HepG2 (cell line): ENCODE measurements at regions not wholly inside any gene's neighbourhood (a gene's known extent, or its start where the extent isn't known, plus 50 kb on each side); places are given as distances from the start of the nearest gene placed in this dataset.

Experiments used
- ARID5B ChIP-seq: IDR thresholded peaks from 2 replicates; pipeline ENCODE4 v1.4.0; 2020; ENCODE audit warnings: mild to moderate bottlenecking, missing genetic modification reagents
- ATF2 ChIP-seq: sonication (generic); formaldehyde crosslinking; IDR thresholded peaks from 2 replicates; pipeline ENCODE4 v1.4.0; 2020; ENCODE audit warnings: missing genetic modification reagents
- FOXK1 ChIP-seq: sonication (generic); formaldehyde crosslinking; IDR thresholded peaks from 2 replicates; pipeline ENCODE4 v1.4.0; 2020; ENCODE audit warnings: low read depth, missing genetic modification reagents, borderline replicate concordance
- MAX ChIP-seq: IDR thresholded peaks from 2 replicates; pipeline ENCODE4 v1.6.1; 2012; ENCODE audit warnings: inconsistent platforms
- TCF7L2 ChIP-seq: IDR thresholded peaks from 2 replicates; pipeline ENCODE4 v1.6.1; 2011; ENCODE audit warnings: mild to moderate bottlenecking, low read depth, low read length, moderate library complexity
- USF2 ChIP-seq, 2 experiments: sonication (generic) in 1 of 2; formaldehyde crosslinking in 1 of 2; IDR thresholded peaks; 2 replicates each; pipeline versions ENCODE4 v1.5.1 to v1.6.1; 2011 to 2020; ENCODE audit warnings: borderline replicate concordance in 1 of 2, low read depth in 1 of 2, low read length in 1 of 2, mild to moderate bottlenecking in 1 of 2, missing genetic modification reagents in 1 of 2, moderate library complexity in 1 of 2

GRCh38 chr12:28620281-28620680 is 430.0 kb downstream of the CCDC91 start:
- no peak for TF ChIP-seq FOXK1 (CRISPR knock-in tag)
- TF ChIP-seq USF2 (IDR thresholded peaks at IDR 0.05; ENCODE audit: low read depth, low read length), result no peak
- TF ChIP-seq USF2 (CRISPR knock-in tag; IDR thresholded peaks at IDR 0.05; ENCODE audit: borderline replicate concordance), result no peak
- TF ChIP-seq MAX, result no peak
- no peak for TF ChIP-seq ARID5B (CRISPR knock-in tag)
- TF ChIP-seq ATF2, result no peak
- TF ChIP-seq TCF7L2, result no peak
